Ishikawa (cell line): ENCODE measurements at regions not wholly inside any gene's neighbourhood (a gene's known extent, or its start where the extent isn't known, plus 50 kb on each side); places are given as distances from the start of the nearest gene placed in this dataset.

Source experiments
- CEBPB ChIP-seq: IDR thresholded peaks from 2 replicates; pipeline ENCODE4 v1.6.1; 2012
- NFIC ChIP-seq: IDR thresholded peaks from 2 replicates; pipeline ENCODE4 v1.6.1; 2012
- RAD21 ChIP-seq: IDR thresholded peaks from 2 replicates; pipeline ENCODE4 v1.6.1; 2012; ENCODE audit warnings: low read depth
- TAF1 ChIP-seq: IDR thresholded peaks from 2 replicates; pipeline ENCODE4 v1.6.1; 2012; ENCODE audit warnings: low read depth, mild to moderate bottlenecking
- TF ChIP-seq, protein P1 (sequence below): IDR thresholded peaks from 2 replicates; pipeline ENCODE4 v1.6.1; 2012
- TF ChIP-seq, protein P2 (sequence below): IDR thresholded peaks from 2 replicates; pipeline ENCODE4 v1.6.1; 2012

- no peak for TF ChIP-seq NFIC
- TF ChIP-seq TAF1, result no peak
- TF ChIP-seq CEBPB, result no peak
- TF ChIP-seq, protein P1, sequence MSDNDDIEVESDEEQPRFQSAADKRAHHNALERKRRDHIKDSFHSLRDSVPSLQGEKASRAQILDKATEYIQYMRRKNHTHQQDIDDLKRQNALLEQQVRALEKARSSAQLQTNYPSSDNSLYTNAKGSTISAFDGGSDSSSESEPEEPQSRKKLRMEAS, result no peak
- TF ChIP-seq, protein P2, sequence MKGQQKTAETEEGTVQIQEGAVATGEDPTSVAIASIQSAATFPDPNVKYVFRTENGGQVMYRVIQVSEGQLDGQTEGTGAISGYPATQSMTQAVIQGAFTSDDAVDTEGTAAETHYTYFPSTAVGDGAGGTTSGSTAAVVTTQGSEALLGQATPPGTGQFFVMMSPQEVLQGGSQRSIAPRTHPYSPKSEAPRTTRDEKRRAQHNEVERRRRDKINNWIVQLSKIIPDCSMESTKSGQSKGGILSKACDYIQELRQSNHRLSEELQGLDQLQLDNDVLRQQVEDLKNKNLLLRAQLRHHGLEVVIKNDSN, result no peak
- no peak for TF ChIP-seq RAD21
Measured at GRCh38 chr15:93829115-93829870, 402.1 kb upstream of the MCTP2 start.
